Liver (tissue), 8 donors: ENCODE measurements at regions not wholly inside any gene's neighbourhood (a gene's known extent, or its start where the extent isn't known, plus 50 kb on each side); places are given as distances from the start of the nearest gene placed in this dataset.
A peak's percentile ranks its signal among the peaks of the same experiment; 100 is the strongest.

Source experiments
- DNase-seq: peaks from one replicate; pipeline ENCODE4 v3.0.0-alpha.2; 2017; ENCODE audit warnings: low spot score
- H3K27ac ChIP-seq, 2 donors: one replicate each; pipeline ENCODE4 v1.7.0; 2013; ENCODE audit warnings: inconsistent platforms in 2 of 2, low read length in 2 of 2, control low read depth in 1 of 2, low read depth in 1 of 2, mild to moderate bottlenecking in 1 of 2
- H3K27me3 ChIP-seq, 4 donors: one replicate each; pipeline versions ENCODE4 v1.6.1 to v1.7.0; 2013; ENCODE audit warnings: low read length in 3 of 4, inconsistent platforms in 1 of 4, mild to moderate bottlenecking in 1 of 4, moderate library complexity in 1 of 4; ENCODE audit not compliant: control insufficient read depth in 4 of 4, insufficient read depth in 4 of 4
- H3K36me3 ChIP-seq, 4 donors: one replicate each; pipeline versions ENCODE4 v1.6.1 to v1.7.0; 2013; ENCODE audit warnings: low read length in 3 of 4, mild to moderate bottlenecking in 3 of 4, low read depth in 1 of 4, moderate library complexity in 1 of 4; ENCODE audit not compliant: control insufficient read depth in 4 of 4, insufficient read depth in 3 of 4
- H3K4me1 ChIP-seq, 4 donors: one replicate each; pipeline versions ENCODE4 v1.6.1 to v1.7.0; 2013; ENCODE audit warnings: low read length in 3 of 4, mild to moderate bottlenecking in 3 of 4, moderate library complexity in 1 of 4; ENCODE audit not compliant: control insufficient read depth in 4 of 4, insufficient read depth in 4 of 4
- H3K4me3 ChIP-seq, 3 donors: one replicate each; pipeline versions ENCODE4 v1.6.1 to v1.7.0; 2013; ENCODE audit warnings: low read length in 3 of 3, control low read depth in 1 of 3, low read depth in 1 of 3, mild to moderate bottlenecking in 1 of 3
- H3K9ac ChIP-seq, 2 donors: one replicate each; pipeline ENCODE4 v1.7.0; 2013; ENCODE audit warnings: low read length in 2 of 2, mild to moderate bottlenecking in 2 of 2, moderate library complexity in 2 of 2, control low read depth in 1 of 2, low read depth in 1 of 2
- H3K9me3 ChIP-seq, 4 donors: one replicate each; pipeline versions ENCODE4 v1.6.1 to v1.7.0; 2013; ENCODE audit warnings: low read length in 3 of 4; ENCODE audit not compliant: control insufficient read depth in 4 of 4
- ATF3 ChIP-seq: IDR thresholded peaks from 2 replicates; pipeline ENCODE4 v1.6.1; 2016; ENCODE audit warnings: antibody characterized with exemption
- CTCF ChIP-seq: fragments of 150-350 bp; IDR thresholded peaks from 2 replicates; pipeline ENCODE4 v1.5.1; 2017; ENCODE audit warnings: improper control_type of control experiment, low read depth, low read length; ENCODE audit not compliant: missing input control
- EGR1 ChIP-seq, 2 donors: IDR thresholded peaks; 2 replicates each; pipeline ENCODE4 v1.6.1; 2016 to 2018; ENCODE audit warnings: antibody characterized with exemption in 2 of 2, low read depth in 2 of 2
- FOXA1 ChIP-seq: IDR thresholded peaks from 2 replicates; pipeline ENCODE4 v1.6.1; 2016; ENCODE audit warnings: antibody characterized with exemption
- FOXA2 ChIP-seq: IDR thresholded peaks from 2 replicates; pipeline ENCODE4 v1.6.1; 2016; ENCODE audit warnings: antibody characterized with exemption
- GABPA ChIP-seq, 2 donors: IDR thresholded peaks in 1 of 2; conservative IDR thresholded peaks in 1 of 2; 2 replicates each; pipeline ENCODE4 v1.6.1; 2016; ENCODE audit warnings: antibody characterized with exemption in 2 of 2, mild to moderate bottlenecking in 1 of 2, moderate library complexity in 1 of 2
- HNF4A ChIP-seq, 2 donors: conservative IDR thresholded peaks; 2 replicates each; pipeline ENCODE4 v1.6.1; 2016; ENCODE audit warnings: antibody characterized with exemption in 2 of 2, mild to moderate bottlenecking in 2 of 2
- HNF4G ChIP-seq: IDR thresholded peaks from 2 replicates; pipeline ENCODE4 v1.6.1; 2016; ENCODE audit warnings: antibody characterized with exemption
- JUND ChIP-seq, 2 donors: IDR thresholded peaks; 2 replicates each; pipeline ENCODE4 v1.6.1; 2016; ENCODE audit warnings: antibody characterized with exemption in 2 of 2
- MAX ChIP-seq: IDR thresholded peaks from 2 replicates; pipeline ENCODE4 v1.6.1; 2016; ENCODE audit warnings: antibody characterized with exemption
- NR2F2 ChIP-seq: IDR thresholded peaks from 2 replicates; pipeline ENCODE4 v1.6.1; 2016; ENCODE audit warnings: antibody characterized with exemption
- RAD21 ChIP-seq, 2 donors: IDR thresholded peaks; 2 replicates each; pipeline ENCODE4 v1.6.1; 2016; ENCODE audit warnings: antibody characterized with exemption in 2 of 2, mild to moderate bottlenecking in 2 of 2
- REST ChIP-seq: IDR thresholded peaks from 2 replicates; pipeline ENCODE4 v1.6.1; 2016; ENCODE audit warnings: antibody characterized with exemption, mild to moderate bottlenecking
- RXRA ChIP-seq, 2 donors: IDR thresholded peaks; 2 replicates each; pipeline ENCODE4 v1.6.1; 2017 to 2018; ENCODE audit warnings: antibody characterized with exemption in 2 of 2, mild to moderate bottlenecking in 1 of 2
- SP1 ChIP-seq: IDR thresholded peaks from 2 replicates; pipeline ENCODE4 v1.6.1; 2018; ENCODE audit warnings: antibody characterized with exemption, mild to moderate bottlenecking
- TAF1 ChIP-seq: conservative IDR thresholded peaks from 2 replicates; pipeline ENCODE4 v1.6.1; 2016; ENCODE audit warnings: antibody characterized with exemption, mild to moderate bottlenecking
- YY1 ChIP-seq: IDR thresholded peaks from 2 replicates; pipeline ENCODE4 v1.6.1; 2016; ENCODE audit warnings: antibody characterized with exemption, mild to moderate bottlenecking
- ZBTB33 ChIP-seq: IDR thresholded peaks from 2 replicates; pipeline ENCODE4 v1.6.1; 2016; ENCODE audit warnings: antibody characterized with exemption
- WGBS: extraction: QIAGEN DNeasy Blood & Tissue Kit; methylation state at CpG from one replicate; pipeline ENCODE4 v1.1.7; 2013; 5-methylcytosine and 5-hydroxymethylcytosine counted together
- donor health status: healthy.
- donor health status: healthy.
- donor health status: healthy.
- donor health status: healthy.
- donor health status: healthy.

- Histone ChIP-seq H3K4me1 (peaks cover 4 to 14% (median 8%) of the 10 kb centered on the region in 4 donors), H3K9me3 (peaks cover 0 to 2% (median 0%) of the 10 kb centered on the region in 4 donors), H3K27me3 (no peaks in the 10 kb centered on the region), H3K4me3 (no peak overlapping the region), H3K9ac (no peak overlapping the region), H3K27ac (no peak overlapping the region), H3K36me3 (no peaks in the 10 kb centered on the region)
- DNase-seq = no peak
- no peak for TF ChIP-seq SP1
- TF ChIP-seq HNF4A (conservative IDR thresholded peaks at IDR 0.05) = peak; percentile 8 to 24
- 51% methylated on average over 8 of the region's 8 CpGs for WGBS
These were observed 395.8 kb downstream of the NPIPA8 start for GRCh38 chr16:17940584-17941364.

GRCh38 chr16:17939723-17940122, 396.8 kb downstream of the NPIPA8 start:
- Histone ChIP-seq H3K36me3 (no peaks in the 10 kb centered on the region), H3K27me3 (no peaks in the 10 kb centered on the region), H3K4me3 (no peak overlapping the region), H3K9ac (no peak overlapping the region), H3K9me3 (peaks cover 0 to 2% (median 0%) of the 10 kb centered on the region in 4 donors), H3K4me1 (peaks cover 4 to 9% (median 6%) of the 10 kb centered on the region in 4 donors), H3K27ac (no peak overlapping the region)
- DNase-seq = no peak
- no peak for TF ChIP-seq JUND (IDR thresholded peaks at IDR 0.05)
- no peak for TF ChIP-seq YY1
- TF ChIP-seq NR2F2 = no peak
- no peak for TF ChIP-seq ATF3
- TF ChIP-seq REST = no peak
- no peak for TF ChIP-seq EGR1 (IDR thresholded peaks at IDR 0.05; ENCODE audit: low read depth in 2 of 2)
- TF ChIP-seq GABPA (IDR thresholded peaks at IDR 0.05 in 1 of 2, conservative IDR thresholded peaks at IDR 0.05 in 1 of 2) = no peak
- TF ChIP-seq FOXA1 = no peak
- TF ChIP-seq RXRA (IDR thresholded peaks at IDR 0.05) = no peak
- no peak for TF ChIP-seq SP1
- WGBS = 83% methylated on average over 4 of the region's 4 CpGs

GRCh38 chr16:17939122-17939536, 397.4 kb downstream of the NPIPA8 start:
- H3K27ac ChIP-seq = no peak overlapping the region
- no peak overlapping the region for H3K4me3 ChIP-seq
- H3K36me3 ChIP-seq = no peaks in the 10 kb centered on the region
- DNase-seq = no peak
- H3K4me1 ChIP-seq = peaks cover 4 to 9% (median 6%) of the 10 kb centered on the region in 4 donors
- WGBS = 55% methylated on average over 2 of the region's 2 CpGs
- H3K9ac ChIP-seq = no peak overlapping the region
- peaks cover 0 to 2% (median 0%) of the 10 kb centered on the region in 4 donors for H3K9me3 ChIP-seq
- no peaks in the 10 kb centered on the region for H3K27me3 ChIP-seq
- TF ChIP-seq JUND (IDR thresholded peaks at IDR 0.05) = no peak
- TF ChIP-seq SP1 = no peak
- TF ChIP-seq EGR1 (IDR thresholded peaks at IDR 0.05; ENCODE audit: low read depth in 2 of 2) = no peak
- no peak for TF ChIP-seq RAD21 (IDR thresholded peaks at IDR 0.05)
- TF ChIP-seq MAX = no peak
- no peak for TF ChIP-seq GABPA (IDR thresholded peaks at IDR 0.05 in 1 of 2, conservative IDR thresholded peaks at IDR 0.05 in 1 of 2)
- TF ChIP-seq CTCF = no peak
- no peak for TF ChIP-seq HNF4G
- no peak for TF ChIP-seq NR2F2
- no peak for TF ChIP-seq FOXA2
- TF ChIP-seq HNF4A (conservative IDR thresholded peaks at IDR 0.05) = no peak
- TF ChIP-seq ZBTB33 = no peak
- no peak for TF ChIP-seq TAF1
- no peak for TF ChIP-seq ATF3
